ENCODE measurements at regions not wholly inside any gene's neighbourhood (a gene's known extent, or its start where the extent isn't known, plus 50 kb on each side); places are given as distances from the start of the nearest gene placed in this dataset.

DNA sequence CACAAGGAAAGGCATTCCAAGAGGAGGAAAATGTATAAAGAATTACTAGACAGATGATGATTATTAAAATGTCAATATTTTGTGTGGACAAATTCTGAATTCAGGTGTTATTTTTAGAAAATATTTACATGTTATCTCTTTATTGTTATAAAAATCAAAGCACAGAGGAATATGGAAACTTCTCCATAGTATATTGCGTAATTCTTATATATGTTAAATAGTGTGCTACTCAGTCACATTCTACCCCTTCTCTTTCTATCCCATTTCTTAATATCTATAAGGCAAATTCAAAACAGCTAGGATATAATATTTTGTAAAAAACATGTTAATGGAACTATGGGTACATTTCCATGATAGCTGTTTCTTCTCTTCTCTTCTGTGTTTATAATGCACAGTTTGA, 546.8 kb upstream of the FTMT start:
- Histone ChIP-seq H3K9ac (no peak overlapping the region), H3K79me2 (ENCODE audit: insufficient read depth) (no peaks in the 10 kb centered on the region), H3F3A (replicated peaks; ENCODE audit: insufficient read depth) (no peaks in the 10 kb centered on the region), H3K4me2 (no peak overlapping the region), H3K4me3 (ENCODE audit: low read depth in 2 of 2, low read length in 1 of 2) (no peak overlapping the region), H3K4me1 (ENCODE audit: control insufficient read depth in 1 of 2, insufficient read depth in 2 of 2, low read depth in 1 of 2, low read length in 1 of 2) (no peaks in the 10 kb centered on the region; a peak in 1 of 4 replicates), H3K36me3 (replicated peaks in 1 of 2; ENCODE audit: control insufficient read depth in 1 of 2, insufficient read depth in 2 of 2, low read length in 1 of 2) (no peaks in the 10 kb centered on the region), H2AFZ (ENCODE audit: low read depth) (no peak overlapping the region), H3K27me3 (ENCODE audit: insufficient read depth) (no peaks in the 10 kb centered on the region), H4K20me1 (ENCODE audit: insufficient read depth) (no peaks in the 10 kb centered on the region), H3K9me3 (no peaks in the 10 kb centered on the region), H3K9me2 (no peaks in the 10 kb centered on the region), H3K27ac (ENCODE audit: low read depth in 2 of 2, low read length in 1 of 2) (no peak overlapping the region)
- TF ChIP-seq GABPA (IDR thresholded peaks at IDR 0.05; ENCODE audit: low read depth) (no peak), IRF3 (IDR thresholded peaks at IDR 0.05; ENCODE audit: low read depth, low read length) (no peak), SMC3 (IDR thresholded peaks at IDR 0.05; ENCODE audit: low read depth, low read length) (no peak), MXI1 (IDR thresholded peaks at IDR 0.05; ENCODE audit: low read depth, low read length) (no peak), JUND (IDR thresholded peaks at IDR 0.05) (no peak), EZH2phosphoT487 (IDR thresholded peaks at IDR 0.05; ENCODE audit: borderline replicate concordance, low read depth) (no peak), RXRA (IDR thresholded peaks at IDR 0.05; ENCODE audit: borderline replicate concordance, low read depth) (no peak), RFX5 (IDR thresholded peaks at IDR 0.05; ENCODE audit: low read length) (no peak), ELF1 (IDR thresholded peaks at IDR 0.05) (no peak), MEF2A (IDR thresholded peaks at IDR 0.05; ENCODE audit: borderline replicate concordance, low read depth) (no peak), CHD2 (IDR thresholded peaks at IDR 0.05; ENCODE audit: low read length, partially characterized antibody) (no peak), TEAD4 (IDR thresholded peaks at IDR 0.05; ENCODE audit: borderline replicate concordance, insufficient read depth) (no peak), MAX (IDR thresholded peaks at IDR 0.05; ENCODE audit: low read depth) (no peak), SIN3A (IDR thresholded peaks at IDR 0.05; ENCODE audit: borderline replicate concordance, low read depth, low read length) (no peak), REST (IDR thresholded peaks at IDR 0.05; ENCODE audit: low read depth, low read length) (no peak), EP300 (IDR thresholded peaks at IDR 0.05; ENCODE audit: borderline replicate concordance in 1 of 2, low read depth in 1 of 2, low read length in 1 of 2) (no peak)
- TF ChIP-seq, protein P1, sequence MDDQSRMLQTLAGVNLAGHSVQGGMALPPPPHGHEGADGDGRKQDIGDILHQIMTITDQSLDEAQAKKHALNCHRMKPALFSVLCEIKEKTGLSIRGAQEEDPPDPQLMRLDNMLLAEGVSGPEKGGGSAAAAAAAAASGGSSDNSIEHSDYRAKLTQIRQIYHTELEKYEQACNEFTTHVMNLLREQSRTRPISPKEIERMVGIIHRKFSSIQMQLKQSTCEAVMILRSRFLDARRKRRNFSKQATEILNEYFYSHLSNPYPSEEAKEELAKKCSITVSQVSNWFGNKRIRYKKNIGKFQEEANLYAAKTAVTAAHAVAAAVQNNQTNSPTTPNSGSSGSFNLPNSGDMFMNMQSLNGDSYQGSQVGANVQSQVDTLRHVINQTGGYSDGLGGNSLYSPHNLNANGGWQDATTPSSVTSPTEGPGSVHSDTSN (IDR thresholded peaks at IDR 0.05) = no peak
- DNase-seq = no peak
- ChIA-PET POLR2A (no interaction called here), CTCF (no interaction called here)
- WGBS (ENCODE audit: low lambda C conversion rate) = 96% methylated on average over 1 of the region's 1 CpG

Measured in SK-N-SH (cell line).